Endothelial cell of umbilical vein (primary cell): ENCODE measurements at regions not wholly inside any gene's neighbourhood (a gene's known extent, or its start where the extent isn't known, plus 50 kb on each side); places are given as distances from the start of the nearest gene placed in this dataset.

Experiments
- BruUV-seq: library from RNA; stranded (reverse); fragments of 400-500 nt; replicated peaks from 2 replicates; lab custom pipeline; 2021; lab: Mats Ljungman, UMichigan
- CTCF ChIA-PET: fragments of 300-600, 350-600 bp; sonication (Branson Sonifier 250); formaldehyde crosslinking; loops from one replicate; lab custom pipeline; 2021; ENCODE audit warnings: antibody characterized with exemption, inconsistent platforms; lab: Charles Lee
- POLR2A ChIA-PET: fragments of 300-600, 350-600 bp; sonication (Branson Sonifier 250); formaldehyde crosslinking; loops from one replicate; lab custom pipeline; 2021; ENCODE audit warnings: antibody characterized with exemption, inconsistent platforms; lab: Charles Lee
- DNase-seq: peaks from one replicate; pipeline ENCODE4 v3.0.0-alpha.2; 2011; ENCODE audit warnings: low read depth, low spot score
- FAIRE-seq: peaks from 2 replicates; lab custom pipeline; 2011; peaks lifted over from hg19 to GRCh38; lab: Jason Lieb, UNC
- H2AFZ ChIP-seq: 2 replicates; pipeline ENCODE4 v1.6.0; 2012; ENCODE audit warnings: low read depth, low read length, control low read depth, inconsistent platforms
- H3K27ac ChIP-seq: 2 replicates; pipeline ENCODE4 v1.5.1; 2011; ENCODE audit warnings: low read depth, mild to moderate bottlenecking, control low read depth, low read length, moderate library complexity; ENCODE audit not compliant: insufficient read depth
- H3K27me3 ChIP-seq, 2 experiments: 2 replicates each; pipeline versions ENCODE4 v1.6.0 to v1.6.1; 2011; ENCODE audit warnings: low read length in 2 of 2, mixed read lengths in 1 of 2; ENCODE audit not compliant: control insufficient read depth in 2 of 2, insufficient read depth in 2 of 2
- H3K36me3 ChIP-seq, 2 experiments: 2 replicates in 1 of 2; 3 replicates in 1 of 2; pipeline ENCODE4 v1.5.1; 2011; ENCODE audit warnings: low read length in 2 of 2, mild to moderate bottlenecking in 1 of 2, moderate library complexity in 1 of 2; ENCODE audit not compliant: control insufficient read depth in 2 of 2, insufficient read depth in 2 of 2; ENCODE audit errors: extremely low read depth in 1 of 2
- H3K4me1 ChIP-seq: 3 replicates; pipeline ENCODE4 v1.5.1; 2011; ENCODE audit warnings: mild to moderate bottlenecking, low read length; ENCODE audit not compliant: control insufficient read depth, insufficient read depth; ENCODE audit errors: extremely low read depth
- H3K4me2 ChIP-seq: 2 replicates; pipeline ENCODE4 v1.6.1; 2011; ENCODE audit warnings: low read length, control low read depth, mixed read lengths; ENCODE audit not compliant: insufficient read depth
- H3K4me3 ChIP-seq, 3 experiments: fragments of 200-600 bp in 1 of 3; sonication (generic), shearing (Covaris generic) in 1 of 3; replicated peaks in 1 of 3; 2 replicates each; pipeline ENCODE4 v1.5.1; 2011 to 2016; ENCODE audit warnings: control low read depth in 3 of 3, low read length in 3 of 3, mild to moderate bottlenecking in 2 of 3, inconsistent platforms in 1 of 3, low read depth in 1 of 3, moderate library complexity in 1 of 3; ENCODE audit not compliant: insufficient read depth in 1 of 3
- H3K79me2 ChIP-seq: 2 replicates; pipeline ENCODE4 v1.6.0; 2012; ENCODE audit warnings: low read length, inconsistent platforms; ENCODE audit not compliant: control insufficient read depth, insufficient read depth
- H3K9ac ChIP-seq: replicated peaks from 2 replicates; pipeline ENCODE3; 2011; ENCODE audit warnings: low read length, control low read depth; ENCODE audit not compliant: insufficient read depth; ENCODE audit errors: extremely low read depth
- H3K9me1 ChIP-seq: replicated peaks from 3 replicates; pipeline ENCODE4 v1.6.0; 2011; ENCODE audit warnings: mild to moderate bottlenecking, low read length; ENCODE audit not compliant: control insufficient read depth, insufficient read depth; ENCODE audit errors: extremely low read depth
- H3K9me3 ChIP-seq: replicated peaks from 2 replicates; pipeline ENCODE4 v1.5.1; 2012; ENCODE audit warnings: low read length, inconsistent platforms; ENCODE audit not compliant: control insufficient read depth, insufficient read depth
- H4K20me1 ChIP-seq: replicated peaks from 2 replicates; pipeline ENCODE3; 2011; ENCODE audit warnings: mild to moderate bottlenecking, low read length; ENCODE audit not compliant: control insufficient read depth, insufficient read depth; ENCODE audit errors: extremely low read depth
- EZH2 ChIP-seq: IDR thresholded peaks from 2 replicates; pipeline ENCODE4 v1.6.1; 2012; ENCODE audit warnings: borderline replicate concordance, low read depth, mild to moderate bottlenecking, moderate library complexity, low read length, inconsistent platforms; ENCODE audit not compliant: severe bottlenecking
- FOS ChIP-seq: IDR thresholded peaks from 2 replicates; pipeline ENCODE4 v1.6.1; 2011; ENCODE audit warnings: mild to moderate bottlenecking, low read length, moderate library complexity, borderline replicate concordance; ENCODE audit not compliant: insufficient read depth
- GATA2 ChIP-seq: IDR thresholded peaks from 2 replicates; pipeline ENCODE4 v1.7.0; 2011; ENCODE audit warnings: low read depth, mild to moderate bottlenecking, moderate library complexity, mixed read lengths, low read length; ENCODE audit not compliant: insufficient read length, insufficient read depth
- JUN ChIP-seq: IDR thresholded peaks from 2 replicates; pipeline ENCODE4 v1.6.1; 2011; ENCODE audit warnings: borderline replicate concordance, low read depth; ENCODE audit not compliant: insufficient read length, insufficient read depth
- MYC ChIP-seq: IDR thresholded peaks from one replicate; pipeline ENCODE4 v1.6.1; 2011; ENCODE audit warnings: mild to moderate bottlenecking, low read depth, low read length
- POLR2A ChIP-seq: IDR thresholded peaks from 2 replicates; pipeline ENCODE4 v1.6.1; 2012; ENCODE audit warnings: low read depth, mild to moderate bottlenecking, control low read depth, low read length
- POLR2AphosphoS5 ChIP-seq: IDR thresholded peaks from 2 replicates; pipeline ENCODE4 v1.6.1; 2012; ENCODE audit warnings: low read depth, mild to moderate bottlenecking, control low read depth, low read length, moderate library complexity; ENCODE audit not compliant: insufficient read depth
- dilution Hi-C: fragments of 300-500 bp; cut with MboI; formaldehyde crosslinking; loops from one replicate; pipeline ENCODE4 v1.15.0; 2019; ENCODE audit warnings: low sequenced_read_pairs; ENCODE audit not compliant: extremely low pct_ligation_motif_present
- intact Hi-C: fragments of 100-400 bp; cut with micrococcal nuclease; formaldehyde crosslinking; loops from one replicate; pipeline ENCODE4 v1.10.0; 2022
- TF ChIP-seq, protein P1 (sequence below), 2 donors: IDR thresholded peaks; 1 replicate in 1 of 2; 2 replicates in 1 of 2; pipeline ENCODE4 v1.5.1; 2011; ENCODE audit warnings: low read length in 2 of 2, mild to moderate bottlenecking in 2 of 2, moderate library complexity in 2 of 2, control low read depth in 1 of 2, inconsistent platforms in 1 of 2, low read depth in 1 of 2; ENCODE audit not compliant: insufficient read depth in 1 of 2; ENCODE audit errors: extremely low read depth in 1 of 2
- TF ChIP-seq, protein P2 (sequence below): IDR thresholded peaks from 2 replicates; pipeline ENCODE4 v1.6.1; 2011; ENCODE audit not compliant: insufficient read depth, insufficient read length

DNA sequence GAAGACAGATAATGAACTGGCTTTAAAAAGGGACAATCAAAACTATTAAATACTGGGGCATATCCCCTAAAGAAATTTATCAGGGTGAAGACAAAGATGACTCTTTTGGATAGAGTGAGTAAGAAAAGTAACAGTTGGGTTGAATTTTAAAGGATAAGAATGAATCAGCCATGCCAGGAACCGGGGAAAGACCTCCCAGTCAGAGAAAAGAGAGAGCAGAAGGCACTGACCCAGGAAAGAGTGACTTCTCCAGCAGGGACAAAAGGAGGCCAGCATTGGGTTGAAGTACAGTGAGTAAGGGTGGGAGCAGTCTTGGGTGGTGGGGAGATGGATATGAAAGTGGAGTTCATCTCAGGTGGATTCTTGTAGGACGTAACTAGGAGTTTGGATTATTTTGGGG is 516.9 kb upstream of the JAG1 start:
- dilution Hi-C loops (no loop called here), intact Hi-C loops (no loop called here)
- POLR2A ChIA-PET = no interaction called here
- Histone ChIP-seq H3K79me2 (no peaks in the 10 kb centered on the region), H3K4me3 (no peak overlapping the region), H4K20me1 (no peaks in the 10 kb centered on the region), H3K27ac (no peak overlapping the region), H3K9me3 (no peaks in the 10 kb centered on the region), H3K4me1 (peaks cover 14% of the 10 kb centered on the region), H3K27me3 (no peaks in the 10 kb centered on the region), H3K9me1 (no peaks in the 10 kb centered on the region), H3K36me3 (no peaks in the 10 kb centered on the region), H2AFZ (no peak overlapping the region), H3K4me2 (no peak overlapping the region), H3K9ac (no peak overlapping the region)
- TF ChIP-seq POLR2AphosphoS5 (no peak), JUN (no peak), MYC (no peak), POLR2A (no peak), GATA2 (no peak), FOS (no peak), EZH2 (no peak)
- TF ChIP-seq, protein P1, sequence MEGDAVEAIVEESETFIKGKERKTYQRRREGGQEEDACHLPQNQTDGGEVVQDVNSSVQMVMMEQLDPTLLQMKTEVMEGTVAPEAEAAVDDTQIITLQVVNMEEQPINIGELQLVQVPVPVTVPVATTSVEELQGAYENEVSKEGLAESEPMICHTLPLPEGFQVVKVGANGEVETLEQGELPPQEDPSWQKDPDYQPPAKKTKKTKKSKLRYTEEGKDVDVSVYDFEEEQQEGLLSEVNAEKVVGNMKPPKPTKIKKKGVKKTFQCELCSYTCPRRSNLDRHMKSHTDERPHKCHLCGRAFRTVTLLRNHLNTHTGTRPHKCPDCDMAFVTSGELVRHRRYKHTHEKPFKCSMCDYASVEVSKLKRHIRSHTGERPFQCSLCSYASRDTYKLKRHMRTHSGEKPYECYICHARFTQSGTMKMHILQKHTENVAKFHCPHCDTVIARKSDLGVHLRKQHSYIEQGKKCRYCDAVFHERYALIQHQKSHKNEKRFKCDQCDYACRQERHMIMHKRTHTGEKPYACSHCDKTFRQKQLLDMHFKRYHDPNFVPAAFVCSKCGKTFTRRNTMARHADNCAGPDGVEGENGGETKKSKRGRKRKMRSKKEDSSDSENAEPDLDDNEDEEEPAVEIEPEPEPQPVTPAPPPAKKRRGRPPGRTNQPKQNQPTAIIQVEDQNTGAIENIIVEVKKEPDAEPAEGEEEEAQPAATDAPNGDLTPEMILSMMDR (IDR thresholded peaks at IDR 0.05; ENCODE audit: extremely low read depth in 1 of 2, insufficient read depth in 1 of 2, low read depth in 1 of 2, low read length in 2 of 2) = no peak
- TF ChIP-seq, protein P2, sequence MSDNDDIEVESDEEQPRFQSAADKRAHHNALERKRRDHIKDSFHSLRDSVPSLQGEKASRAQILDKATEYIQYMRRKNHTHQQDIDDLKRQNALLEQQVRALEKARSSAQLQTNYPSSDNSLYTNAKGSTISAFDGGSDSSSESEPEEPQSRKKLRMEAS = no peak
- no peak for DNase-seq
- CTCF ChIA-PET = no interaction called here
- BruUV-seq = no TSS peak
- FAIRE-seq = no peak
